H1 (cell line): ENCODE measurements at regions not wholly inside any gene's neighbourhood (a gene's known extent, or its start where the extent isn't known, plus 50 kb on each side); places are given as distances from the start of the nearest gene placed in this dataset.

ENCODE experiments used
- RAD21 ChIP-seq, 2 experiments: IDR thresholded peaks in 1 of 2; conservative IDR thresholded peaks in 1 of 2; 2 replicates each; pipeline ENCODE4 v1.6.1; 2011; ENCODE audit warnings: low read depth in 2 of 2, low read length in 2 of 2, improper control_type of control experiment in 1 of 2, inconsistent platforms in 1 of 2, mild to moderate bottlenecking in 1 of 2, moderate library complexity in 1 of 2
- RNF2 ChIP-seq: fragments of 200-900, 300-1000 bp; sonication (generic); IDR thresholded peaks from 2 replicates; pipeline ENCODE4 v1.7.1; 2016; ENCODE audit warnings: borderline replicate concordance, low read depth, mild to moderate bottlenecking, antibody characterized with exemption, low read length; ENCODE audit not compliant: poor library complexity, severe bottlenecking; ENCODE audit errors: missing control alignments
- TEAD4 ChIP-seq: IDR thresholded peaks from 2 replicates; pipeline ENCODE4 v1.6.1; 2012; ENCODE audit warnings: low read depth, low read length, inconsistent platforms, mixed read lengths

GRCh38 chr21:16033193-16033592, 303.4 kb downstream of the USP25 start:
- TF ChIP-seq TEAD4 (no peak), RNF2 (no peak), RAD21 (IDR thresholded peaks at IDR 0.05 in 1 of 2, conservative IDR thresholded peaks at IDR 0.05 in 1 of 2; ENCODE audit: low read depth in 2 of 2, low read length in 2 of 2) (no peak)
